ENCODE measurements at regions not wholly inside any gene's neighbourhood (a gene's known extent, or its start where the extent isn't known, plus 50 kb on each side); places are given as distances from the start of the nearest gene placed in this dataset.

- no peaks in the 10 kb centered on the region for H3K36me3 ChIP-seq (replicated peaks; ENCODE audit: low read depth, low read length)
- no peak overlapping the region for H3K4me3 ChIP-seq (ENCODE audit: low read length)
- H3K9me3 ChIP-seq (ENCODE audit: insufficient read depth, low read length): no peaks in the 10 kb centered on the region
- no peaks in the 10 kb centered on the region for H3K79me2 ChIP-seq (ENCODE audit: low read length)
- no peak overlapping the region for H3K4me2 ChIP-seq (ENCODE audit: low read length)
- no peak overlapping the region for H2AFZ ChIP-seq (ENCODE audit: low read depth, low read length)
- no peak overlapping the region for H3K9ac ChIP-seq (ENCODE audit: low read length)
- H3K4me1 ChIP-seq (ENCODE audit: low read length): no peaks in the 10 kb centered on the region
- no peak overlapping the region for H3K27ac ChIP-seq (ENCODE audit: low read length)
- no peaks in the 10 kb centered on the region for H3K27me3 ChIP-seq (ENCODE audit: low read depth, low read length)
- TF ChIP-seq EZH2phosphoT487 (IDR thresholded peaks at IDR 0.05; ENCODE audit: low read depth): no peak
- no peak for TF ChIP-seq CTCF (IDR thresholded peaks at IDR 0.05; ENCODE audit: low read depth, low read length)
- H4K20me1 ChIP-seq (ENCODE audit: insufficient read depth, low read length): no peaks in the 10 kb centered on the region
Observed at GRCh38 chr11:127726367-127726766, 725.8 kb upstream of the KIRREL3 start.

GRCh38 chr11:127723714-127724113 is 723.1 kb upstream of the KIRREL3 start:
- Histone ChIP-seq H3K9me3 (ENCODE audit: insufficient read depth, low read length) (no peaks in the 10 kb centered on the region), H3K36me3 (replicated peaks; ENCODE audit: low read depth, low read length) (no peaks in the 10 kb centered on the region), H3K4me1 (ENCODE audit: low read length) (no peaks in the 10 kb centered on the region), H3K27ac (ENCODE audit: low read length) (no peak overlapping the region), H3K79me2 (ENCODE audit: low read length) (no peaks in the 10 kb centered on the region), H3K4me2 (ENCODE audit: low read length) (no peak overlapping the region), H2AFZ (ENCODE audit: low read depth, low read length) (no peak overlapping the region), H4K20me1 (ENCODE audit: insufficient read depth, low read length) (no peaks in the 10 kb centered on the region), H3K27me3 (ENCODE audit: low read depth, low read length) (no peaks in the 10 kb centered on the region), H3K9ac (ENCODE audit: low read length) (no peak overlapping the region), H3K4me3 (ENCODE audit: low read length) (no peak overlapping the region)
- TF ChIP-seq CTCF (IDR thresholded peaks at IDR 0.05; ENCODE audit: low read depth, low read length) (no peak), EZH2phosphoT487 (IDR thresholded peaks at IDR 0.05; ENCODE audit: low read depth) (no peak)

GRCh38 chr11:127713226-127713625 is 712.7 kb upstream of the KIRREL3 start:
- Histone ChIP-seq H3K27ac (ENCODE audit: low read length) (no peak overlapping the region), H3K4me1 (ENCODE audit: low read length) (no peaks in the 10 kb centered on the region), H3K9ac (ENCODE audit: low read length) (no peak overlapping the region), H3K9me3 (ENCODE audit: insufficient read depth, low read length) (no peaks in the 10 kb centered on the region), H3K79me2 (ENCODE audit: low read length) (no peaks in the 10 kb centered on the region), H3K4me2 (ENCODE audit: low read length) (no peak overlapping the region), H2AFZ (ENCODE audit: low read depth, low read length) (no peak overlapping the region), H4K20me1 (ENCODE audit: insufficient read depth, low read length) (no peaks in the 10 kb centered on the region), H3K4me3 (ENCODE audit: low read length) (no peak overlapping the region), H3K27me3 (ENCODE audit: low read depth, low read length) (no peaks in the 10 kb centered on the region), H3K36me3 (replicated peaks; ENCODE audit: low read depth, low read length) (no peaks in the 10 kb centered on the region)
- no peak for TF ChIP-seq CTCF (IDR thresholded peaks at IDR 0.05; ENCODE audit: low read depth, low read length)
- TF ChIP-seq EZH2phosphoT487 (IDR thresholded peaks at IDR 0.05; ENCODE audit: low read depth): no peak

- no peak overlapping the region for H3K4me3 ChIP-seq (ENCODE audit: low read length)
- H3K79me2 ChIP-seq (ENCODE audit: low read length): no peaks in the 10 kb centered on the region
- H3K36me3 ChIP-seq (replicated peaks; ENCODE audit: low read depth, low read length): no peaks in the 10 kb centered on the region
- H3K27ac ChIP-seq (ENCODE audit: low read length): no peak overlapping the region
- TF ChIP-seq EZH2phosphoT487 (IDR thresholded peaks at IDR 0.05; ENCODE audit: low read depth): no peak
- TF ChIP-seq CTCF (IDR thresholded peaks at IDR 0.05; ENCODE audit: low read depth, low read length): no peak
- no peak overlapping the region for H3K9ac ChIP-seq (ENCODE audit: low read length)
- no peaks in the 10 kb centered on the region for H3K9me3 ChIP-seq (ENCODE audit: insufficient read depth, low read length)
- H4K20me1 ChIP-seq (ENCODE audit: insufficient read depth, low read length): no peaks in the 10 kb centered on the region
- no peak overlapping the region for H3K4me2 ChIP-seq (ENCODE audit: low read length)
- H2AFZ ChIP-seq (ENCODE audit: low read depth, low read length): no peak overlapping the region
- H3K4me1 ChIP-seq (ENCODE audit: low read length): no peaks in the 10 kb centered on the region
- H3K27me3 ChIP-seq (ENCODE audit: low read depth, low read length): no peaks in the 10 kb centered on the region
Observed at GRCh38 chr11:127711748-127712147, 711.2 kb upstream of the KIRREL3 start.

All from OCI-LY3 (cell line).